ENCODE measurements at regions not wholly inside any gene's neighbourhood (a gene's known extent, or its start where the extent isn't known, plus 50 kb on each side); places are given as distances from the start of the nearest gene placed in this dataset.

- Histone ChIP-seq H3K27ac (no peak overlapping the region), H3K4me3 (no peak overlapping the region)
- no peak for DNase-seq (ENCODE audit: low spot score)
- TF ChIP-seq, protein P1, sequence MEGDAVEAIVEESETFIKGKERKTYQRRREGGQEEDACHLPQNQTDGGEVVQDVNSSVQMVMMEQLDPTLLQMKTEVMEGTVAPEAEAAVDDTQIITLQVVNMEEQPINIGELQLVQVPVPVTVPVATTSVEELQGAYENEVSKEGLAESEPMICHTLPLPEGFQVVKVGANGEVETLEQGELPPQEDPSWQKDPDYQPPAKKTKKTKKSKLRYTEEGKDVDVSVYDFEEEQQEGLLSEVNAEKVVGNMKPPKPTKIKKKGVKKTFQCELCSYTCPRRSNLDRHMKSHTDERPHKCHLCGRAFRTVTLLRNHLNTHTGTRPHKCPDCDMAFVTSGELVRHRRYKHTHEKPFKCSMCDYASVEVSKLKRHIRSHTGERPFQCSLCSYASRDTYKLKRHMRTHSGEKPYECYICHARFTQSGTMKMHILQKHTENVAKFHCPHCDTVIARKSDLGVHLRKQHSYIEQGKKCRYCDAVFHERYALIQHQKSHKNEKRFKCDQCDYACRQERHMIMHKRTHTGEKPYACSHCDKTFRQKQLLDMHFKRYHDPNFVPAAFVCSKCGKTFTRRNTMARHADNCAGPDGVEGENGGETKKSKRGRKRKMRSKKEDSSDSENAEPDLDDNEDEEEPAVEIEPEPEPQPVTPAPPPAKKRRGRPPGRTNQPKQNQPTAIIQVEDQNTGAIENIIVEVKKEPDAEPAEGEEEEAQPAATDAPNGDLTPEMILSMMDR (IDR thresholded peaks at IDR 0.05): no peak
Measured at GRCh38 chr16:87143661-87144121, 173.5 kb downstream of the C16orf95 start.

GRCh38 chr16:87144232-87144631 lies 173.0 kb downstream of the C16orf95 start:
- DNase-seq (ENCODE audit: low spot score): no peak
- Histone ChIP-seq H3K4me3 (no peak overlapping the region), H3K27ac (no peak overlapping the region)
- TF ChIP-seq, protein P1 (IDR thresholded peaks at IDR 0.05): no peak

DNA sequence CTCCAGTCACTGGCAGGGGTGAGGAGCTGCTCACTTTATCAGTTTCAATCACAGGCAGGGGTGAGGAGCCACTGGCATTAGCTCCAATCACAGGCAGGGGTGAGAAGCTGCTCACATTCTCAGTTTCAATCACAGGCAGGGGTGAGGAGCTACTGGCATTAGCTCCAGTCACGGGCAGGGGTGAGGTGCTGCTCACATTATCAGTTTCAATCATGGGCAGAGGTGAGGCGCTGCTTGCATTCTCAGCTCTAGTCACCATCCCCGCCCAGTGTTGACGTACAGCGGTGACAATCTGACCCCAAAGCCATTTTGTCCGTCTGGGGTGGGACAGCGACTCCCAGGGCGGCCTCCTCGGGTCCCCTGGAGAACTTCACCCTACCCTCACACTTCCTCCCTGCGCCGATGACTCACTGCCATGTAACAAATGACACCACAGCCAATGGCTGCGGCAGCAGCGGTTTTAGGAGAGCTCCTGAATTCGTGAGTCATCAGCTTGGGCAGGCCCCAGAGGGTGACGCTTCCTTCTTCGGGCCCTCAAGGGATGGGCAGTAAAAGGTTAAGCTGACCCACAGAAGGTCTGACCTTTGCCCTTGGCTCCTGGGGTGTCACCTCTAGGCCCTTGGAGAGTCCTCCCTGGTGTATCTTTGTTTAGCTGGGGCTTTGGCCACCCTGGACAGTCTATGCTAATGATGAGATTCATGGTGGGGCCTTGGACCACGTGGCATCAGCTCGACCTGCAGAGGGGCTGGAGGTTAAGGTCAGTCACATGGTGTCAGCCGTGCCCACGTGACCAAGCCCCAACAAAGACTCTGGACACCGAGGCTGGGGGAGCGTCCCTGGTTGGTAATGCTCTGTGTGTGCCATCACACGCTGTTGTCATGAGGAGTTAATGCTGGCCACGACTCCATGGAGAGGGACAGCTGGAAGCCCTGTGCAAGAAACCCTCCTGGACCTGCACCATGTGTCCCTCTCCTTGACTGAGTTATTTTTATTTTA lies 171.7 kb downstream of the C16orf95 start:
- Histone ChIP-seq H3K4me3 (no peak overlapping the region), H3K27ac (no peak overlapping the region)
- TF ChIP-seq, protein P1 (IDR thresholded peaks at IDR 0.05): no peak
- DNase-seq (ENCODE audit: low spot score): no peak

DNA sequence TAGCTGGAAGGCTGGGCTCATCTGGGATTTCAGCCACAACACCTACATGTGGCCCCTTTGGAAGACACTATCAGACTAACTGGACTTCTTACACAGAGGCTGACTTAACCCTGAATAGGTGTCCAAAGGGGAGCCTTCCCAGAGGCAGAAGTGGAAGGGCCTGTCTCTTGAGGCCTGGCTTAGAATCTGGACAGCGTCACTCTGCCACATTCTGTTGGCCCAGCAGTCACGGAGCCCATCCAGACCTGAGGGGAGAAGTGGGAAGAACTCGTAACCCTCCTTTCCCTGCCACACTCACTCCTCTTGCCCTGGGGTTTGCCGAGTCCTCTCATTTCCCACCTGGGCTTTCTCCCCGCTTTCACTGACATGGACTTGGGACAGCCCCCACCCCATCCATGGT lies 170.5 kb downstream of the C16orf95 start:
- TF ChIP-seq, protein P1 (IDR thresholded peaks at IDR 0.05): no peak
- no peak for DNase-seq (ENCODE audit: low spot score)
- Histone ChIP-seq H3K27ac (no peak overlapping the region), H3K4me3 (no peak overlapping the region)

GRCh38 chr16:87149051-87149450 lies 168.1 kb downstream of the C16orf95 start:
- no peak overlapping the region for H3K27ac ChIP-seq
- DNase-seq (ENCODE audit: low spot score): no peak
- H3K4me3 ChIP-seq: no peak overlapping the region
- TF ChIP-seq, protein P1 (IDR thresholded peaks at IDR 0.05): no peak

DNA sequence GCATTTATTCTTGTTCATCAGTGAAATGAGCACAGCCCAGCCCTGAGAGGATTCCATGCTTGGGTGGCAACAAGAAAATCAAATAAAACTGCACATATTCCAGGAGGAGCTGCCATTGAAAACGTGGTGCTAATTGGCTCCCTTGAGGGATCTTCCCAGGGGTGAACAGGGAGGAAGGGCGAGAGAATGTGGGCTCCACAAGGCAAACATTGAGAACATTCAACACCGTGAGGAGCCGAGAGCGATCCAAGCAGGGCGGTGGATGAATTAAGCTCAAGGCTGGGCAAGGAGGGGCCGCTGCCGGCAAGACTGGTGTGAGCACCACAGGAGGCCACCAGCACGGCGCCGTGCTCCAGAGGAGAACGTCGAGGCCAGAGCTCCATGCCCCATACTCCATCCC lies 166.9 kb downstream of the C16orf95 start:
- no peak overlapping the region for H3K27ac ChIP-seq
- TF ChIP-seq, protein P1 (IDR thresholded peaks at IDR 0.05): no peak
- DNase-seq (ENCODE audit: low spot score): no peak
- H3K4me3 ChIP-seq: no peak overlapping the region

Measured in coronary artery (tissue), 2 donors.